HG03159 (cell line): ENCODE measurements at regions not wholly inside any gene's neighbourhood (a gene's known extent, or its start where the extent isn't known, plus 50 kb on each side); places are given as distances from the start of the nearest gene placed in this dataset.
"Not testable (repeated sequence)": the region's sequence is repeated elsewhere in the genome, so short reads cannot be mapped to it uniquely, and the experiment has no call there.

ENCODE experiments used
- ATAC-seq: cut with Tn5 transposase; IDR thresholded peaks from one replicate; pipeline ENCODE4 v1.9.1; 2021; ENCODE audit warnings: mild to moderate bottlenecking, moderate library complexity; ENCODE audit not compliant: unreplicated experiment

DNA sequence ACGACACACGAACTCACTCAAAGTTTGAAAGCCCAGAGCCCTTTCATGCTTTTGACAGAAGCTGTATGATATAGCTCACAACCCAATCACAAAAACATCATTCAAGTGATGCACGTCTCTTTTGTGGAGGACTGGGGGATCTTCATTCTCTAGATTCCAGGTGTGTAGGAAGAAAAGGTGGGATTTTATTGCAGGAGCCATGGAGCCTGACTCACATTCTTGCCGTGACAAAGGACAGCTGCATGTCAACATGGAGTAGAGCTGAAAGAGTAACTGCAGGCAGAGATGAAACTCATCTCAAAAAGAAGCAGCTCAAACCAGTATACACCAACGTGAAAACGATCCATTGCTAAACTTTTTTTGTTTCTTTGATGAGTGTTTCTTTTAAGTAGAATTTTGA, 50.9 kb upstream of the PDE1A start:
- ATAC-seq, result no peak

DNA sequence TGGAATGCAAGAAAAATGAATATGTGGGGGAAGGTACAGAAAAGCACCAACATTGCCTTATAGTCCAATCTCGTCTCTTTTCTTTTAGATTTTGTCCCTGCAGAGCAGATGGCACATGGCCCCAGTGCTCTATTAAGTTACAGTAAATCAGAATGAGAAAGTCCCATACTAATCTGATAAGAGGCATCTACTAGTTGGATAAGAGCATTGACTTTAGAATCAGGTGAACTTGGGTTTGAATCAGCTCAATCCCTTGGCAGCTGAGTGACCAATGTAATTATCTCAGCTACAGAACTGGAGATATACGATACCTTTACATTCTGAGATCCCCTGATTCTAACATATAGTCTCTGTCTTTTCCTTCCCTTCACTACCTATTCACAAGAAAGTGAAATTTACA, 54.8 kb upstream of the PDE1A start:
- no peak for ATAC-seq

DNA sequence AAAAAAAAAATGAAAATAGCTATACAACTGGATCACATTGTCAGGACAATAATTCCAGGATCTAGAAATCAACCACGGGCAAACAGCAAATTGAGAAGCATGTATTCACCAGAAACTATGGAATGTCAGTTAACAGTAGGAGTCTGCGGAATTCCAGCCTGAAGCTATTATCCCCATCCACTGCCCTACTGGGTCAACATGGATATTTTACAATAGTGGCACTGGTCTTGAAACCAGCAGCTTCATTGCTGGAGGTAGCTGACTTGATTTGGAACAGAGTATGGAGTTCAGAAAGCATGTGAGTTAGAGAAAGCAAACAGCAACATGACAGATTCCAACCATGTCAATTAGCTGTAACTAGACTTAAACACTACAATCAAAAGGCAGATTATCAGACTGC, 55.7 kb upstream of the PDE1A start:
- no peak for ATAC-seq

DNA sequence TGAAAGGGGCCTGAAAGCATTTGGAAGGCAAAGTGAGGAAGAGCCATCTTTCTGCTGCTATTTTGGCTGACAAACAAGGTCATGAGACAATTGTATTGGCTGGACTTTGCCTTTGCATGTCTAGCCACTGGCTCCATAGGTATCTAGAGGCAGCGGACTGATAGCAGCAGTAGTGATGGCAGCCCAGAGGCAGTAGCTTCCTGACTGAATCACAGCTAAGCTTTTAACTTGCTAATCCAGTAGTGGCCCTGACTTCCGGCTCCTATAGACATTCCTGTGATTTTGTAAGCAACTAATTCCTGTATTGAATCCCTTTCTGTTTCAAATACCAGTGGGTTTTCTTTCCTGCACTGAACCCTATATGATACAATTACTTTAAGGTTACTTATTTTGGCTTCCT, 69.8 kb upstream of the PDE1A start:
- no peak for ATAC-seq

DNA sequence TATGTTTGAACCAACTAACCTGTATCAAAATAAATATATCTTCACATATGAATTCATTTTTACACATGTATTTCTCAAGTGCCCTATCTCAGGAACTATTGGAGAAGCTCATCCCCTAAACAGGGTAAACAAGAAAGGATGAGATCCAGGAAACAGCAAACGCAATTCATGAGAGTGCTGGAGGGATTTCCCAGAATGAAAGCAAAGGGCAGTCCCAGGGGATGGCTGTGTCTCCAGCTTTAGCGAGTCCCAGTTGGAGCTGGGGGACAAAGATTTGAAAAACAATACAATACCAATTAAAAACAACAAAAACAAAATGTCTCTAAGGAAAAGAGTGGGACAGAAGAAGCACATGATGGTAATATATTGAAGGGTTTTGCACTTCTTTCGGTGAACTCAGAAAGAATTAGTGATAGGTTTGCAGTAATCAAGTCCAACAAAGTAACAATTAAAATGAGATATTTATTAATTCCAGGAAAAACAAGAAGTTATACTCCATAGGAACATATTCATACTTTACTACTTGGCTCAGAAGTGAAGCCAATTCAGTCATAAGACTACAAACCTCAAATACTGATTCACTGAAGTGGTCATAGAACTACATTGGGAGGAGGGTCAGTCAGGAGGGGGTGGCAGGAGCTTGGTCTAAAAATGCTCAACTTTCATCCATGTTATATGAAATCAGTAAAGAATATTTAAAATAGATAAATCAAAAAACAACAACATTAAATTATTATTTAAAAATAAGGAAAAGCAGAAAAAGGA, 73.1 kb upstream of the PDE1A start:
- ATAC-seq, result no peak

DNA sequence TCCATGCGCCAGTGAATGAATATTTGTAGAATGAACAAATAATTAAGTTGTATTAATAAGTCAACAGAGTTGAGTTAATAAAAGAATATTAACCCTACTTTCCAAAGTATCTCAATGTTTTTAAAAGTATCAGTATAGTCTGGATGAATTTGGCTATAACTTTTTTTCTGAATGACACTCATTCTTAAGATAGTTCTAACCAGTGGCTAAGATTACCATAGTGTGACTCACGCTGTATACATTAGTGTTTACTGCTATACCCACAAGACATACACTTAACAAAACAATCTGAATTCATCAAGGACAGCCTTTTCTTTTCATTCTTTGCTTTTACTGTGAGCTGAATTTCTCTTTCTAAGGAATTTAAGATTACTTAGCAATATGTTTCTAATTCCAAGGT, 77.0 kb upstream of the PDE1A start:
- no peak for ATAC-seq

DNA sequence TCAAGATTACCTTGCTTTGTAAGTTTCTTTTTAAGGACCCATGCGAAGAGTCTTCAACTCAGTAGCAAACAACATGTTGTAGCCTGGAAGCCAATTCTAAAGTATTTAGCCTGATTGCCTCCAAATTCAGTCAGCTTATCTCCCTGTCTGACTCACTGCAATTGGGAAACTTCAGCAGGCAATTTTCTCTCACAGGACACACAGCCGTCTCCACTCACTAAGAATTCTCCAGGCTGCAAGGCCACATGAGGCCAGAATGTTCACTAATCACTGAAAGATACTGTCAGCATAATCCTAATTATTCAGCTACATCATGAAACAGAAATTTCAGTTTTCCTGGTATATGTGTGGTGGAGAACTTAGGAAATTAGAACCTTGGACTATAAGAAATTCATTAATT, 78.1 kb upstream of the PDE1A start:
- ATAC-seq, result no peak

DNA sequence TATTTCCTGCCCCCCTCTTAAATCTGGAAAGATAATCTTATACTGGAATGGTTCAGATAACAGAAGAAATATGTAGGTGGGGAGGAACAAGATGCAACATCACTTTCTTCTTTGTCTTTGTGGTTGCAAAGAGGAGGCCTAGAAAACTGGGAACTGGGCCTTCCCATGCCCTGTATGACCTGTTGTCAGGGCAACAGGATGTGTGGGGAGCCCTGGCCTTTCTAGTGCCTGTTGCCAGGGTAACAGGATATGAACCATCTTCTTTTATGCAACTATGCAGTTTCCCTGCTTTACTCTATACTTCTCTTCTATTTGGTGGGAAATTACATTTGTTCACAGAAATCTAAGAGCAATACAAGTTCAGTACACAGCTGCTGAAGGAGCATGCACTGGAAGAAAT, 79.8 kb upstream of the PDE1A start:
- peak; percentile 55 for ATAC-seq

DNA sequence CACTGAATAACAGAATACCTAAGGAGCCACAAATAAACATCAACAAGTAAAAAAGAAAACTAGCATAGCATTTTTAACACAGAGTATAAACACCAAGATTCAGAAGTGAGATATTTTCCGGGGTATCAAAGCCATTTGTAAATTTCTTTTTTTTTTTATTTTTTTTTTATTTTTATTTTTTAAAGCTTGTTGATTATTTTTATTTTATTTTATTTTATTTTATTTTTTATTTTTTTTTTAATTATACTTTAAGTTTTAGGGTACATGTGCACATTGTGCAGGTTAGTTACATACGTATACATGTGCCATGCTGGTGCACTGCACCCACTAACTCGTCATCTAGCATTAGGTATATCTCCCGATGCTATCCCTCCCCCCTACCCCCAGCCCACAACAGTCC, 81.7 kb upstream of the PDE1A start:
- ATAC-seq, result not testable (repeated sequence)

DNA sequence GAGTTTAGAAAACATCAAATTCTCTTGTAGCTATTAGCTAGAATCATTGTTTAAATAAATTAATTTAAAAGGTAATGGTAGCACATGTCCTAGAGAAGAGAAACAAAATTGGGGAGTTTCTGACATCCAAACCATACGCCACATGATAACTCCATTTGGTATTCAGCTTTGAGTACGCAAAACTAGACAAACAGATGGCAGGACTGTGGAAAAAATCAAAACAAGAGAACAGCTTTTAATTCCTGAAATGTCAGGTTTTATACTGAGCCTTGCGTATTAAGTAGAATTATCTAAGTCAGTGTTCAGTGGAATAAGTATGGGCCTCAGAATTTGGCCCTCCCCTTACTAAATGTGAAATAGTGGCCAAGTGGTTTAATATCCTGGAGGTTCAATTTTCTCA, 82.4 kb upstream of the PDE1A start:
- ATAC-seq, result no peak

DNA sequence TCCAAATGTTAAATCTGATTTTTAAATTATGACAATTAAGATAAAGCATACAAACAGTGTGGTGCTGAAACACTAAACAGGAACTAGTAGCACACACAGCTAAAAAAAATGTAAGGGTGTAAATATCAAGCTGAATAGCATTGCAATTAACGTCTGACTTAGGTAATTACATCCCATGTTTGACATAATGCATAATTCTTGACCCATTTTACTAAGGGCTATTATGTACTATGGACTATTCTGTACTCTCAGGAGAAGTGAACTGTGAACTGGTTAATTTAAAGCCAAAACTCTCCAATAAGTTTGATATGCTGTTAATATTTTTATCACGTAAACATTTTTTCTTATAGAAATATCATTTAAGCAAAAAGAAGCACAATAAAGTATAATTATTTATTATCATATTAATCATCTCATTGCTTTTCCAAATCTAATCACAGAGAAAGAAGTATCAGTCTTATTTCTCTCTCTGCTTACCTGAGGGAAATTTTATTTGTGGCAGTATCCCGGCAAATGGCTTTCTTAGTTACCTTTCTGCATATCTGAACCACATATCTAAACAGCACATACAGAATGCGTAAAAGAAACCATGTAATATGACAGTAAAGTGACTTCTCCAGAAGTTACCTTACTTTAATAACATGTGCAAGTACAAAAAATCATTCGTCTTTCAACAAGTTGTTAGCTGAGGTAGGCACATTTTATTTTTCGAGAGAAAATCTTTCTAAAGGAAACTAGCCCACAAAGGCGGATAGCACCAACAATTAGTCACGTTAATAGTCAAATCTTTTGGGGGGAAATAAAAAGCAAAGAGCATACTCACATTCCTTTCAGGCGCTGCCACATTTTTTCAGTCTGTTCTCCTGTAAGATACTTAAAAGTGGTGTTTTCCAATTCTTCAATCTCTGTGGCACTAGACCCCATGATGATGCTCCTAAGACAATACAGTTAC, 94.9 kb upstream of the PDE1A start:
- no peak for ATAC-seq

DNA sequence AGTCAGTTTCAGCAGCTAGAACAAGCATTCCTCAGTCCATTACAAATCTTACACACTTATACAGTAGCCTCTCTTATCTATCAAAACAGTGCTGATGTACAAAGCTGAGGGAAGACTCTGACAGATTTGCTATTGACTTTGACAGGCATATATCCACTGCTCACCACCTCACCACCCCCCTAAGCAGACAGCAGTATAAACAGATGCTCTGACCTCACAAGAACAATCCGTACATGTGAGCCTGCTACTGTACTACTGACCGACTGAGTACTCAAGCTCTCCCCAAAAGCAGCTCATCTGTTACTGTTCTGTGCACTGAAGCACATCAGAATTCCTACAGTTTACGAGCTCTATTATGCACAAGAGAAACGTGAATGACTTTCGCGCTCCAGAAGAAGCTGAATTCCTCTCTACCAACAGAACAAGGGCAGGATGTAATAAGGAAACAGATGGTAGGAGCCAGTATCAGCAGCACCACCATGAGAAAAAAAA, 95.6 kb upstream of the PDE1A start:
- ATAC-seq, result no peak

DNA sequence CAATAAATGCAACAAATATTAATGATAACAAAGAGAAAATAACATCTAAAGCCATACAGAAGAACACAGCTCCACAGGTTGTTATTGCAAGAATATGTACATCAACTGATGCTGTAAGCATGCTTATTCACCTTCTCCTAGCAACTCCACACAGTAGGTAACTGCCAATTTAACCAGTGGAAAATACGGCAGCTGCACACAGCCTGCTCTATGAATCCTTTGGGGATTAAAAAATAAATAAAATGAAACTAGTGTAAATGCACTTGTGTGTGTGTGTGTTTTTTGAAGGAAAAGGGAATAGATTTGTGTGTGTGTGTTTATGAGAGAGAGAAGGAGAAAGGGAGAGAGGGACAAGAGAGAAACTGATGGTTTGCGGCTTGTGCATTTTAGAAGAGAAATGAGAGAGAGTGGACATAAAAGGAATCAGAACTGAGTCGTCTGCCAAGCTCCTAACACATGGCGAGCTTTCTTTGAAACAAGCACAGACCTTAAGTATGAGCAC, 96.2 kb upstream of the PDE1A start:
- no peak for ATAC-seq

DNA sequence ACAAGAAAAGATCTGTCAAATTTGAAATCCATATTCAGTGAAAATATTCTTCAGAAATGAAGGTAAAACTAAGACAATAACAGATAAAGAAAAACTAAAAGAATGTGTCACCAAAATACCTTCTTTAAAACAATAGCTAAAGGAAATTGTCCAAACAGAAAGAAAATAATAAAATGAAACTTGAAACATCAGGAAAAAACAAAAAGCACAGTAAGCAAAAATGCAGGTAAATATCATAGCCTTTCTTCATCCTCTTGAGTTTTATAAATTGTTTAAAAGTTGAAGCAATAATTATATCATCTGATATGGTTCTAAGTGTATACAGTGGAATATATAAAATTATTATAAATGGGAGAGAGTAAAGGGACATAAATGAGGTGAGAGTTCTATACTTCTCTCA, 103.8 kb upstream of the PDE1A start:
- ATAC-seq, result no peak

DNA sequence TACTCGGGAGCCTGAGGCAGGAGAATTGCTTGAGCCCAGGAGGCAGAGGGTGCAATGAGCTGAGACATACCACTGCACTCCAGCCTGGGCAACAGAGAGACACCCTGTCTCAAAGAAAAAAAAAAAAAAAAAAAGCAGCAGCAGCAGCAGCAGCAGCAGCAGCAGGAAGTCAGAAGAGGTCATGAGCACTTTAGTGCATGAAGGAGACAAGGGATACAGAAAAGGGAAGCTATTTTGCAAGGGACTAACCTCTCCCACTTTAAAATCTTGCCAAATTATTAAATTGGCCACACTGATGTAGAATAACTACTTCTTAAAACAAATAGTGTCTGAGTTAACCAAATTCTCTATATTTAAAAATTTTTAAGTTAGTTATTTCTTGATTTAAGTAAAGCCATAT, 113.4 kb upstream of the PDE1A start:
- no peak for ATAC-seq

DNA sequence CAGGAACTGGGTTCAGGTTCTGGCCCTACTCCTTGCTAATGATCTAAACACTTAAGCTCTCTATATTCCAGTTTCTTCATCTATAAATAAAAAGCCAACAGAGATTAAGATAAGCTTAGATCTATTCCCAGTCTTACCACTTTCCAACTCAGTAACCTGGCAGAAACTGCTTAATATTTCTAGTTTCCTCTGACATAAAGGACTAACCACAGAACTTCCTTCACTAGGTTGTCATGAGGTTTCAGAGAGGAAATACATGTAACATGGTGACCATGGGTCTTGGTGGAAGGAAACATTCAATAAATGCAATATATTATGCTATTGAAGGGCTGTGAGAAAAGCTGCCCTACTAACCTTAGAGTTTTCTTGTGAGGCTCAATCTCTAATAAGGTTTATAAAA, 114.4 kb upstream of the PDE1A start:
- peak; percentile 74 for ATAC-seq

DNA sequence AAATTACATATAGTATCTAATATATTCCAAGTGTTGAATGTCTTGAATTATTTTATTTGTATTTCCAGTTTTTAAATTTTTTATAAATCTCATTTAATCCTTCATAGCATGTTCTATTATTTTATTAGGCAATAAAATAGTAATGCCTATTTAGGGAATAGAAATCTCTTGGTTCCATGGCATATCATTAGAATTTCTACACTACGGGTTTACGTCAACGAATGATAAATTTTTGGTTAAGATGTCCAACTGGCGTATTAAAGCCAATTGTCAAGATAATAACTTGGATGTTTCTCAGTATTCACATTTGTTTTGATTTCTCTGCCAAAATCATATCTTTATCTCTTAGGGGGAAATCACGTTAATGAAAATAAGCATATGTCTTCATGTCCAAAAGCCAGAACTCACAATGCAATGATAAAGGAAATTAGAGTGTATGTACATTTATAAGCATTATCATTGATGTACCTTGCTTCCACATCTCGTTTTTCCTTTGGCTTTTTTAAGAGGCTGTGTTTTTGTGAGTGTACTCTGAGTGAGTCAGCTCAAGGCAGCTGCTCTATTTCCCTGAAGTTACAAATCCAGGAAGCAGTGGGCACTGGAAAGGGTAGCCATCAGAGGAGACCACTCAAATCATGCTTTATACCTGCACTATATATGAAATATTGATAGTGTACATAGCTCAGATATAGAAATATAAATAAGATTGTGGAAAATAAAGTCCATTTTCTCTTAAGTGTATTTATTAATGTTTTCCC, 115.8 kb upstream of the PDE1A start:
- ATAC-seq, result no peak

DNA sequence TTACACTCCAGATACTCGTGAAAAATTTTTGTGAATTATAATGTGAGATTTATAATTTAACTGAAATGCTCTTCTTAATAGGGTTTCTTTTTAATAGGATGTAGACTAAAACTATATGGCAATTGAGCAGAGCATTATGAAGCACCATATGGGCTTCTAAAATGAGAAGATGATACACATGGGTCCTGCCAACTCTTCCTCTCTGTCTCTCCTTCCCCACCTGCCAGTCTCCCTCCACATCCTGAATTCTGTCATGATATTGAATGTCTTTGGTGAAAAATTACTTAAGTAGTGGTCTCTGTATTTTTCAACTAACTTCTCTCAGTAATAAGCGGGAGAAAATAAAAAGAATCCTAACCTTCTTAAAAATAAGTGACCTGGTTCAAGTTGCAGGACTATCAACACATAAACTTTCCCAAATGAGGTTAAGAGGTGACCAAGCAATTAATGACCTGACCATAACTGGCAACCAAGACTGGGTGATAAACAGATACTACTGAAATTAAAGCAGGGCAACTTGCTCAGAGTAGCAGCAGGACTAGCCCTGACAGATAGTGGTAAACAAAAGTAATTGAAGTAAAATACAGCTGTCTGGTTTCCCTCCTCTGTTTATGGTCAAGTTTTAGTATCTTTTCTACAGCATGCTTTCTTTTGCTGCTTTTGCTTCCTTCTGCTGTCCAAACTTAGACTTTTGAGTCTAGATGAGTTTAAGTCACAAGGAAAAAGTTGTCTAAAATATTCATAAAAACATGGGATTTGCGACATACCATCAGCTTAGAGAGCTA, 117.1 kb upstream of the PDE1A start:
- no peak for ATAC-seq

DNA sequence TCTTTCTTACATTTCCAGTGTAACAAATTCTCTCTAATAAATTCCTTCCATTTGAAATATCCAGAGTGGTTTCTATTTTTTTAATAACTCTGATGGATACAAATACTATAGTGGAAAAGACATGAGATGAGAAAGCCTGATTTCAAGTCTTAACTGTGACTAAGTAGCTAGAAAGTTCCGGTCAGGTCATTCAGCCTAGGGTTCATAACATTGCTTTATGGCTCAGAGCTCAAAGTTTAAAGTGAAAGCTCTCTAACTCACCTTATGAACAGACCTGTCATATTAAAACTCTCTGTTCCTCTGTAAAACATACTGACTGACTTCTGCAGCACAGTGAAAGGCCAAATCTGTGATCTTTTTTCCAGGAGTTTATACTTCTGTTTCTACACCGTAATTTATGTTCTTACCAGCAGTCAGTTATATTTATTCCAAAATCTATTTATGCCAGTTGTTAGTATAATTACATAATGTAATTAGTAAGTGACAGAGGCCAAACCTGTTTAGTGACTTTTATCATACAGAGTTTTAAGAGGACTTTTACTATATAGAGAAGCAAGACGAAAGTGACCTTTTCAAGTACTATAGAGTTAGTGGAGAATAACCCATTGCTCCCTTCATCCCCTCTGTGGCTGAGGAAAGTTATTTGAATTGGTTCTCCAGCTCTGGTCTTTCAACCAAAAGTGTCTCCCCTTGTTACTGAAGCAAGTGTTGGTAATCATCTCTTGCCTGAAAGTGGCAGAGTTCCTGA, 118.8 kb upstream of the PDE1A start:
- peak; percentile 84 for ATAC-seq
